H1 (cell line): ENCODE measurements at regions not wholly inside any gene's neighbourhood (a gene's known extent, or its start where the extent isn't known, plus 50 kb on each side); places are given as distances from the start of the nearest gene placed in this dataset.

Source experiments
- CTCF ChIA-PET: fragments of 300-600 bp; sonication (Branson Sonifier 250); formaldehyde crosslinking; loops from one replicate; lab custom pipeline; 2021; ENCODE audit not compliant: partially characterized antibody; lab: Charles Lee
- POLR2A ChIA-PET: fragments of 300-600 bp; sonication (Branson Sonifier 250); formaldehyde crosslinking; loops from one replicate; lab custom pipeline; 2021; ENCODE audit warnings: inconsistent platforms; ENCODE audit not compliant: partially characterized antibody; lab: Charles Lee
- DNase-seq, 2 experiments: peaks; one replicate each; pipeline versions ENCODE4 v3.0.0 to v3.0.0-alpha.2; 2010 to 2022; ENCODE audit warnings: low spot score in 2 of 2, low read depth in 1 of 2, mixed read lengths in 1 of 2
- FAIRE-seq: peaks from 2 replicates; lab custom pipeline; 2011; peaks lifted over from hg19 to GRCh38; lab: Jason Lieb, UNC
- H2AFZ ChIP-seq: 2 replicates; pipeline ENCODE4 v1.8.1; 2012; ENCODE audit warnings: low read length, inconsistent platforms
- H2AK5ac ChIP-seq: 2 replicates; pipeline ENCODE4 v1.6.1; 2013; ENCODE audit warnings: low read depth, low read length
- H2BK120ac ChIP-seq: replicated peaks from 2 replicates; pipeline ENCODE3; 2013; ENCODE audit warnings: low read depth, low read length, inconsistent platforms
- H2BK12ac ChIP-seq: 2 replicates; pipeline ENCODE4 v1.6.1; 2013; ENCODE audit warnings: low read depth, low read length
- H2BK15ac ChIP-seq: 2 replicates; pipeline ENCODE4 v1.6.1; 2013; ENCODE audit warnings: low read length
- H2BK20ac ChIP-seq: 2 replicates; pipeline ENCODE4 v1.6.1; 2013; ENCODE audit warnings: low read length
- H2BK5ac ChIP-seq: 2 replicates; pipeline ENCODE4 v1.6.1; 2013; ENCODE audit warnings: low read depth, low read length
- H3K14ac ChIP-seq: 2 replicates; pipeline ENCODE4 v1.6.1; 2013; ENCODE audit warnings: inconsistent platforms; ENCODE audit not compliant: insufficient read length
- H3K18ac ChIP-seq: 2 replicates; pipeline ENCODE4 v1.6.1; 2013; ENCODE audit warnings: low read length; ENCODE audit errors: extremely low read depth
- H3K23ac ChIP-seq: 2 replicates; pipeline ENCODE4 v1.6.1; 2013; ENCODE audit warnings: inconsistent platforms; ENCODE audit not compliant: insufficient read length
- H3K23me2 ChIP-seq: 2 replicates; pipeline ENCODE4 v1.6.1; 2013; ENCODE audit warnings: low read depth, low read length
- H3K27ac ChIP-seq: 2 replicates; pipeline ENCODE4 v1.6.1; 2011; ENCODE audit warnings: low read depth, low read length, inconsistent platforms
- H3K27me3 ChIP-seq, 4 experiments: replicated peaks in 1 of 4; 1 replicate in 1 of 4; 2 replicates in 3 of 4; pipeline versions ENCODE4 v1.6.1 to v1.8.1; 2011 to 2013; ENCODE audit warnings: low read length in 3 of 4, mild to moderate bottlenecking in 3 of 4, inconsistent platforms in 2 of 4, mixed read lengths in 2 of 4, moderate library complexity in 1 of 4; ENCODE audit not compliant: control insufficient read depth in 3 of 4, insufficient read depth in 3 of 4; ENCODE audit errors: extremely low read depth in 1 of 4
- H3K36me3 ChIP-seq, 4 experiments: 2 replicates each; pipeline versions ENCODE4 v1.6.1 to v1.8.1; 2011 to 2013; ENCODE audit warnings: mild to moderate bottlenecking in 4 of 4, low read length in 3 of 4, moderate library complexity in 2 of 4, control low read depth in 1 of 4, inconsistent platforms in 1 of 4; ENCODE audit not compliant: insufficient read depth in 4 of 4, control insufficient read depth in 2 of 4
- H3K4ac ChIP-seq: replicated peaks from 2 replicates; pipeline ENCODE3; 2013; ENCODE audit warnings: low read length, low read depth, mixed read lengths, inconsistent platforms; ENCODE audit not compliant: insufficient read length
- H3K4me1 ChIP-seq, 4 experiments: replicated peaks in 1 of 4; 1 replicate in 1 of 4; 2 replicates in 3 of 4; pipeline versions ENCODE4 v1.6.1 to v1.8.1; 2011 to 2013; ENCODE audit warnings: low read length in 3 of 4, inconsistent platforms in 2 of 4, mixed read lengths in 1 of 4; ENCODE audit not compliant: insufficient read depth in 4 of 4, control insufficient read depth in 3 of 4
- H3K4me2 ChIP-seq, 2 experiments: 2 replicates each; pipeline versions ENCODE4 v1.6.1 to v1.8.1; 2011 to 2013; ENCODE audit warnings: low read depth in 2 of 2, low read length in 2 of 2, control low read depth in 1 of 2, inconsistent platforms in 1 of 2, mild to moderate bottlenecking in 1 of 2; ENCODE audit not compliant: insufficient read depth in 1 of 2
- H3K4me3 ChIP-seq, 4 experiments: fragments of 200-600, 300-600 bp in 1 of 4; sonication (generic), shearing (Covaris generic), sonication (Bioruptor Twin) in 1 of 4; 2 replicates each; pipeline versions ENCODE4 v1.5.1 to v1.8.1; 2011 to 2016; ENCODE audit warnings: low read length in 4 of 4, low read depth in 3 of 4, control low read depth in 2 of 4, inconsistent platforms in 2 of 4, mild to moderate bottlenecking in 2 of 4, mixed read lengths in 1 of 4, moderate library complexity in 1 of 4; ENCODE audit not compliant: insufficient read depth in 2 of 4; ENCODE audit errors: extremely low read depth in 1 of 4
- H3K56ac ChIP-seq: replicated peaks from 2 replicates; pipeline ENCODE3; 2013; ENCODE audit warnings: low read depth, mild to moderate bottlenecking, mixed read lengths, low read length, inconsistent platforms; ENCODE audit not compliant: insufficient read length
- H3K79me1 ChIP-seq: 2 replicates; pipeline ENCODE4 v1.6.1; 2013; ENCODE audit warnings: low read depth, low read length, control low read depth
- H3K79me2 ChIP-seq, 2 experiments: 2 replicates each; pipeline versions ENCODE4 v1.6.1 to v1.8.1; 2012 to 2013; ENCODE audit warnings: low read length in 2 of 2, mild to moderate bottlenecking in 2 of 2, inconsistent platforms in 1 of 2; ENCODE audit not compliant: insufficient read depth in 2 of 2, control insufficient read depth in 1 of 2
- H3K9ac ChIP-seq, 4 experiments: replicated peaks in 1 of 4; 1 replicate in 1 of 4; 2 replicates in 3 of 4; pipeline versions ENCODE4 v1.6.1 to v1.8.1; 2011 to 2013; ENCODE audit warnings: low read depth in 3 of 4, low read length in 3 of 4, control low read depth in 2 of 4, mild to moderate bottlenecking in 2 of 4, moderate library complexity in 2 of 4, inconsistent platforms in 1 of 4; ENCODE audit errors: extremely low read depth in 1 of 4
- H3K9me3 ChIP-seq, 2 experiments: 2 replicates each; pipeline versions ENCODE4 v1.6.1 to v1.8.1; 2012 to 2013; ENCODE audit warnings: mild to moderate bottlenecking in 2 of 2, moderate library complexity in 2 of 2, control low read depth in 1 of 2, inconsistent platforms in 1 of 2, low read depth in 1 of 2, low read length in 1 of 2, mixed read lengths in 1 of 2; ENCODE audit not compliant: insufficient read depth in 2 of 2
- H4K20me1 ChIP-seq, 2 experiments: replicated peaks in 1 of 2; 2 replicates each; pipeline versions ENCODE3 to v1.8.1; 2011 to 2013; ENCODE audit warnings: inconsistent platforms in 2 of 2, low read length in 2 of 2, mild to moderate bottlenecking in 1 of 2; ENCODE audit not compliant: insufficient read depth in 2 of 2, control insufficient read depth in 1 of 2
- H4K5ac ChIP-seq: 2 replicates; pipeline ENCODE4 v1.6.1; 2013; ENCODE audit warnings: low read length, low read depth, mixed read lengths, inconsistent platforms; ENCODE audit not compliant: insufficient read length
- H4K8ac ChIP-seq: 2 replicates; pipeline ENCODE4 v1.8.0; 2013; ENCODE audit warnings: mild to moderate bottlenecking, moderate library complexity, low read length, inconsistent platforms; ENCODE audit not compliant: insufficient read depth; ENCODE audit errors: extremely low read depth
- H4K91ac ChIP-seq: replicated peaks from 2 replicates; pipeline ENCODE3; 2013; ENCODE audit warnings: low read length, mixed read lengths, inconsistent platforms; ENCODE audit not compliant: insufficient read length
- SIX5 ChIP-seq: IDR thresholded peaks from 2 replicates; pipeline ENCODE4 v1.6.1; 2011; ENCODE audit warnings: mild to moderate bottlenecking, low read depth, low read length
- SP2 ChIP-seq: IDR thresholded peaks from 2 replicates; pipeline ENCODE4 v1.6.1; 2012; ENCODE audit warnings: mild to moderate bottlenecking, low read length, inconsistent platforms
- WGBS, 2 experiments: shearing (Covaris generic) in 1 of 2; methylation state at CpG; one replicate each; pipeline versions ENCODE4 v1.1.6 to v1.1.7; 2013 to 2015; ENCODE audit warnings: low lambda C conversion rate in 2 of 2, mixed read lengths in 2 of 2, inconsistent platforms in 1 of 2, low coverage in 1 of 2, missing lambda C conversion rate in 1 of 2; ENCODE audit not compliant: insufficient replicate concordance in 2 of 2, insufficient coverage in 1 of 2, insufficient read length in 1 of 2; ENCODE audit errors: extremely low coverage in 1 of 2, missing lambda C conversion rate in 1 of 2; 5-methylcytosine and 5-hydroxymethylcytosine counted together

DNA sequence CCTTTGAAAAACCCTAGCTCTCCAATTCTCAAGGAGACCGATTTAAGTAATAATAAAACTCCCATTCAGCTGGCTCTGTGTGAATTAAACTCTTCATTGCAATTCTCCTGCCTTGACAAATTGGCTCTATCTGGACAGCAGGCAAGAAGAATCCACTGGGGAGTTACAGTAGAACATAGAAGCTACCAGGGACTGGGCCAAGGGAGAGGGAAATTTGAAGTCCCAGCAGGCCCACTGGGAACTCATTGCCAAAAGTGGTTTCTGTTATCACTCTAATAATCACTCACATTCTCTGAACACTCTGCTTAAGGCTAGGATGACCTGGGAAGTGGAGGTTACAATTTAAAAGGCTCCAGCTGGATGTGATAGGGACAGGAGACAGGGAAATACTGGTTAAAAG is 384.5 kb upstream of the CCDC196 start:
- H2AFZ ChIP-seq, result no peak overlapping the region
- no peak overlapping the region for H3K18ac ChIP-seq
- H3K79me1 ChIP-seq, result no peaks in the 10 kb centered on the region
- H3K4me2 ChIP-seq, result no peak overlapping the region
- TF ChIP-seq SP2 (no peak), SIX5 (no peak)
- peaks cover 0 to 3% (median 0%) of the 10 kb centered on the region in 4 experiments; a peak in 2 of 7 replicates for H3K4me1 ChIP-seq
- ChIA-PET POLR2A (no interaction called here), CTCF (interaction anchor here (2.0 kb wide), 1 partner anchor 9 kb away, joined by 5 read pairs; no protein-coding TSS in a partner anchor)
- no peak overlapping the region for H3K14ac ChIP-seq
- no peak overlapping the region for H2BK5ac ChIP-seq
- DNase-seq (no peak), FAIRE-seq (no peak)
- H2AK5ac ChIP-seq, result no peak overlapping the region
- H3K79me2 ChIP-seq, result no peaks in the 10 kb centered on the region
- H4K8ac ChIP-seq, result no peak overlapping the region
- H4K5ac ChIP-seq, result no peak overlapping the region
- 100% methylated on average over 1 of the region's 1 CpG; no CpG with 5 or more reads in 1 of the 2 experiments for WGBS, 2 experiments
- no peaks in the 10 kb centered on the region for H3K27me3 ChIP-seq
- H2BK120ac ChIP-seq, result no peak overlapping the region
- no peaks in the 10 kb centered on the region for H3K9me3 ChIP-seq
- H3K4ac ChIP-seq, result no peak overlapping the region
- no peak overlapping the region for H3K4me3 ChIP-seq
- no peak overlapping the region for H3K27ac ChIP-seq
- H3K9ac ChIP-seq, result no peak overlapping the region
- H3K36me3 ChIP-seq, result no peaks in the 10 kb centered on the region
- H3K56ac ChIP-seq, result no peak overlapping the region
- H3K23ac ChIP-seq, result no peak overlapping the region
- no peaks in the 10 kb centered on the region for H4K20me1 ChIP-seq
- no peak overlapping the region for H2BK12ac ChIP-seq
- no peak overlapping the region for H2BK20ac ChIP-seq
- H2BK15ac ChIP-seq, result no peak overlapping the region
- no peaks in the 10 kb centered on the region for H3K23me2 ChIP-seq
- no peak overlapping the region for H4K91ac ChIP-seq
